Neural crest cell (in vitro differentiated cells): ENCODE measurements at regions not wholly inside any gene's neighbourhood (a gene's known extent, or its start where the extent isn't known, plus 50 kb on each side); places are given as distances from the start of the nearest gene placed in this dataset.
A peak's percentile ranks its signal among the peaks of the same experiment; 100 is the strongest.

Experiments
- DNase-seq: peaks from one replicate; pipeline ENCODE4 v3.0.0; 2021; ENCODE audit warnings: low read depth, mixed read lengths, low spot score
- H3K27ac Mint-ChIP-seq: one replicate; pipeline ENCODE4 v1.8.0; 2021; ENCODE audit warnings: mild to moderate bottlenecking, mixed read lengths; ENCODE audit not compliant: unreplicated experiment
- H3K27me3 Mint-ChIP-seq: 2 replicates; pipeline ENCODE4 v1.8.0; 2021; ENCODE audit warnings: low read depth, mild to moderate bottlenecking, mixed read lengths
- H3K36me3 Mint-ChIP-seq: 2 replicates; pipeline ENCODE4 v1.8.0; 2021; ENCODE audit warnings: low read depth, mild to moderate bottlenecking, mixed read lengths
- H3K4me1 Mint-ChIP-seq: 2 replicates; pipeline ENCODE4 v1.8.0; 2021; ENCODE audit warnings: mixed read lengths
- H3K4me3 Mint-ChIP-seq: one replicate; pipeline ENCODE4 v1.8.0; 2021; ENCODE audit warnings: mild to moderate bottlenecking, mixed read lengths
- H3K9me3 Mint-ChIP-seq: 2 replicates; pipeline ENCODE4 v1.8.0; 2021; ENCODE audit warnings: mixed read lengths
- CTCF ChIP-seq: fragments of 200-600 bp; sonication (generic); conservative IDR thresholded peaks from 2 replicates; pipeline ENCODE4 v1.5.0; 2021; ENCODE audit warnings: antibody characterized with exemption, mild to moderate bottlenecking

- no peak for TF ChIP-seq CTCF
- Mint-ChIP-seq H3K9me3 (peaks cover 5% of the 10 kb centered on the region), H3K27me3 (peaks cover 37% of the 10 kb centered on the region), H3K27ac (no peak overlapping the region), H3K36me3 (no peaks in the 10 kb centered on the region), H3K4me1 (no peaks in the 10 kb centered on the region), H3K4me3 (no peak overlapping the region)
- no peak for DNase-seq
Observed at GRCh38 chr22:45071618-45072017, 61.8 kb upstream of the PHF21B start.

DNA sequence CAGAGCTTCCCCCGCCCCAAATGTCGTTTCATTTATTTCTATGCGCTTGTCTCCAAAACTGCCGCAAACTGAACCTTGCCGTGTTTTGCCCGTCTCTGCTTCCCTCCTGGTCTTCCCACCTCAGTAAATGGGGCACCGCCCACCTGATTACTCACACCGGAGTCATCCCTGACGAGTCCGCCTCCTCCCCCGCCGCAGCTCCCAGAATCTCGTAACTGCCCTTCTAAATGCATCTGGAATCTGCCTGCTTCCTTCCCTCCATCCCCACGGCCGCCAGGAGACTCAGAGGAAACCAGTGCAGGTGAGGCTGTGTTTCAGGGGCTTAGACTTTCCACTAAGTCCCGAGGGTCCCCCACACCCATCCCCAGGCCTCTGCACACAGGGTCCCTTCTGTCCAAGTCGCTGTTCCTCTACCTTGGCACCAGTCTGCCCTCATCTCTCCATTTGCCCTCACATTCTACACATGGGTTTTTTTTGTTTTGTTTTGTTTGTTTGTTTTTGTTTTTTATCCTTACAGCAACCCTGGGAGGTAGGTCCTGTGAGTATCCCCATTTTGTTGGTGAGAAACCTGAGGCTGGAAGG, 62.6 kb upstream of the PHF21B start:
- peak overlapping the region; percentile 58 for H3K27ac Mint-ChIP-seq
- no peak for DNase-seq
- peaks cover 5% of the 10 kb centered on the region for H3K9me3 Mint-ChIP-seq
- no peak overlapping the region for H3K4me3 Mint-ChIP-seq
- no peak for TF ChIP-seq CTCF
- H3K27me3 Mint-ChIP-seq = peaks cover 40% of the 10 kb centered on the region
- no peaks in the 10 kb centered on the region for H3K4me1 Mint-ChIP-seq
- no peaks in the 10 kb centered on the region for H3K36me3 Mint-ChIP-seq

GRCh38 chr22:45073064-45073463, 63.3 kb upstream of the PHF21B start:
- Mint-ChIP-seq H3K9me3 (peaks cover under 1% of the 10 kb centered on the region), H3K4me1 (no peaks in the 10 kb centered on the region), H3K4me3 (no peak overlapping the region), H3K36me3 (no peaks in the 10 kb centered on the region), H3K27me3 (peaks cover 40% of the 10 kb centered on the region), H3K27ac (no peak overlapping the region)
- DNase-seq = no peak
- no peak for TF ChIP-seq CTCF

DNA sequence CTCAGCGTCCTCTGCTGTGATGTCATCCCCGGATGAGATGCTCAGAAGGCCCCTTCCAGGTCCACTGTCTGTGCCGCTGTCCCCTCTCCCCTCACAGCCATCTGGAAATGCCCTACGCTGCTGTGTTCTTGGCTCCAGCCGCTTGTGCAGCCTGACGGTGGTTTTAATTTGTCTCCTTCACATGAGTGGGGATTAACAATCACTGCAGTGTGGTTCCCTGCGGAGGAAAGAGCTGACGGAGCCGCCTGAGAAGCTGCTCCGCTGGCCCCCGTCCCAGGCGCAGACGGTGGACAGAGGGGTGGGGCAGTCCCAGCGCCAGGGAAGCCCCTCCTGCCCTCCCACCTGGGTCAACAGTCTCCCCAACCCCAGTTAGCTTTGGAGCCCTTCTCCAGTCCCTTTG, 67.5 kb upstream of the PHF21B start:
- DNase-seq = no peak
- H3K27ac Mint-ChIP-seq = no peak overlapping the region
- H3K36me3 Mint-ChIP-seq = peaks cover 5% of the 10 kb centered on the region
- no peak overlapping the region for H3K4me3 Mint-ChIP-seq
- H3K9me3 Mint-ChIP-seq = peaks cover 5% of the 10 kb centered on the region
- H3K4me1 Mint-ChIP-seq = no peaks in the 10 kb centered on the region
- no peak for TF ChIP-seq CTCF
- H3K27me3 Mint-ChIP-seq = peaks cover 46% of the 10 kb centered on the region

DNA sequence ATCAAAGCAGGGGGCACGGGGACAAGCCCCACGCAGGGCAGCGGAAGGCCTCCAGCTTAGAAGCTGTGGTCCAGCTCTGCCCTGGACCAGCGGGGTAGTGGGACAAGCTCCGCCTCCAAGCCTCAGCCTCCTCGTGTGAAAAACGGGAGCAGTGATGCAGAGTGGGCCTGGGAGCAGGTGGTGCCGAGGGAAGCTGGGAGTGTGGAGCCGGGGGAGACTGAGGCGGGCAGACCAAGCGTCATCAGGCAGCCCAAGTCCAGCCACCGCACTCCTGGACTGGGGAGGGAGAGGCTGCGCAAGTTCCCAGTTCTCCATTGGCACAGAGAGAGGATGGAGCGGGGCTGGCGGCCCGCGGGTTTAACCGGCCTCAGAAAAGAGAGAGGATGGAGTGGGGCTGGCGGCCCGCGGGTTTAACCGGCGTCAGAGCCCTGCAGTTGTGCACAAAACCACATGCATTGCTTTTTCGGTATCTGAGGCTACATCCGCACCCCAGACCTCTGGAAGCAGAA, 68.1 kb upstream of the PHF21B start:
- peaks cover 43% of the 10 kb centered on the region for H3K27me3 Mint-ChIP-seq
- H3K9me3 Mint-ChIP-seq = peaks cover 5% of the 10 kb centered on the region
- no peak for TF ChIP-seq CTCF
- DNase-seq = no peak
- H3K4me1 Mint-ChIP-seq = no peaks in the 10 kb centered on the region
- H3K27ac Mint-ChIP-seq = no peak overlapping the region
- no peak overlapping the region for H3K4me3 Mint-ChIP-seq
- peaks cover 5% of the 10 kb centered on the region for H3K36me3 Mint-ChIP-seq
